Stimulated activated CD4-positive, alpha-beta T cell treated with anti-CD3 and anti-CD28 coated beads, Interleukin-4, amount 100 ng/mL, for 1 hour (primary cell): ENCODE measurements at regions not wholly inside any gene's neighbourhood (a gene's known extent, or its start where the extent isn't known, plus 50 kb on each side); places are given as distances from the start of the nearest gene placed in this dataset.
"Not testable (repeated sequence)": the region's sequence is repeated elsewhere in the genome, so short reads cannot be mapped to it uniquely, and the experiment has no call there.

Source experiments
- DNase-seq: peaks from one replicate; pipeline ENCODE4 v3.0.0-alpha.2; 2020

DNA sequence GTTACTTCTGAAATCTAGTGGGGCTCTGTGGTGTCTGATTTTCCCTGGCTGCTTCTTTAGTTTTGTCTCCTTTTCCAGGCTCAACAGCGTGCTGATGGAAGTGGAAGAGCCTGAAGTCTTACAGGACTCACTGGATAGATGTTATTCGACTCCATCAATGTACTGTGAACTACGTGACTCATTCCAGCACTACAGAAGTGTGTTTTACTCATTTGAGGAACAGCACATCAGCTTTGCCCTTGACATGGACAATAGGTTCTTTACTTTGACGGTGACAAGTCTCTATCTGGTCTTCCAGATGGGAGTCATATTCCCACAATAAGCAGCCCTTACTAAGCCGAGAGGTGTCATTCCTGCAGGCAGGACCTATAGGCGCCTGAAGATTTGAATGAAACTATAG is 51.1 kb downstream of the NBPF8 start:
- not testable (repeated sequence) for DNase-seq

DNA sequence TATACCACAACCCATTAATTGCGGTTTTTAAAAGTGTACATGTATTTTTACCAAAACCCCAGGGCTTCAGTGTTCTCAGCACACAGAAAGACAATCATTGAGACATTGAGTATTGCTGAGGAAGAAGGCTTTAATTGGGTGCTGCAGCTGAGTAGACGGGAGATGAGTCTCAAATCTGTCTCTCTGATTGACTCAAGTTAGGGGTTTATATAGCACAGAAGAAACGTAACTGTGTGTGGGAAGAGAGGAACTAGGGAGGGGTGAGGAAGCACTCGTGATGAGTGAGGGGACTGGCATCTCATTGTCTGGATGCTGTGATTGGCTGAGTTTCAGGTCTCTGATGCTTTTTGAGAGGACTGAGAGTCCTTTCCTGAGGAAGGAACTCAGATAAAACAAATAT is 62.8 kb downstream of the NBPF8 start:
- DNase-seq: not testable (repeated sequence)

GRCh38 chr1:120478400-120478799 is 63.6 kb downstream of the NBPF8 start:
- not testable (repeated sequence) for DNase-seq

DNA sequence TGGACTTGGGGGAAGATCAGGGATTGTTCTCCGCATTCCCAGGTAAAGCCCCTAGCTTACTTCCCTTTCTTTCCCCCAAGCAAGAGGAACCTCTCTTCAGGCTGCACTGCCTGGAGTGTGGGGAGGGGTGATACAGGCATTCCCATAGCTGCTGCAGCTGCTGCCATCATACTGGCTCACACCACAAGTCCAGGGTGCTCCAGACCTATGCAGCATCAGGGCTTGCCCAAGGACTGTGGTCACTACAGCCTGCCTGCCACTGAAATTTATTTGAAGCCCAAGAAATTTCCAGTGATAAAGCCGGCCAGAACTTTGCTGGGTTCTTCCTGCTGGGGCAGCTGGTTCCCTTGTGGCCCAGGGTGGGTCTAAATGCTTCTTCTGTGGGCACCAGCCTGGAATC is 72.7 kb downstream of the NBPF8 start:
- DNase-seq: not testable (repeated sequence)

DNA sequence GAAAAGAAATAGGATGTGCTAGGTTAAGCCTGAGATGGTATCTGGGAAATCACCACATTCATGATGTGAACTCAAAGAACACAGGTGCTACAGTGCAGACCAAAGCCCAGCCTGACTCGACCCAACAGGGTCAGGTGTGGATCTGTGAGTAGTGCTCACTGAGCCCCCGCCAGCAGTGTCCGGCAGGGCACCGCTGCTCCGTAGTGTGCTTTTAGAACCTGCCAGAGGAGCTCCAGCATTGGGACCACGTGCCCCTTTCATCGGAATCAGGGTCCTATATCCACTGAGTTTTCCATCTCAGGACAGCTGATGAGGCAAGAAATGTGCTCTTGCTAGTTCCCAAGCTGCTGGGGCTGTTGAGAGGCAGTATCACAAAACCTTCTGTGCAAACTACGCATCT is 74.4 kb downstream of the NBPF8 start:
- not testable (repeated sequence) for DNase-seq

GRCh38 chr1:120497145-120497544 is 82.3 kb downstream of the NBPF8 start:
- not testable (repeated sequence) for DNase-seq

DNA sequence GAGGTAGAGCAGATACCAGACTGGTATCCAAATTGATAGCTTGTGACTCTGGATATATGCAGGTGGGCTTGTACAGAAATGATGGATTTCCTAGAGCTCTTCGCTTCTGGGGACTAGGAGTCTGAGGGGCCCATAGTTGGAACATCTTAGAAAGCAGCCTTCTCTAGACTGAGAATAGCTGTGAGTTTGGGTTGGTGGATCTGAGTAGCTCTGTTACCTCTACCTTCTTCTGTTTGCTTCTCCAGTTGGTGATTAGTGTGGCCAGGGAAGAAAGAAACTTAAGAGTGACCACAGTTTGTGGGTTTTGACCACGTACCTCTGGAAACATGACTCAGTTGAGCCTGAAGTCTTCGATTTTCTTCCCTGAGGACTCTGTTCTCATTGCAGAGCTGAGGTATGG is 88.4 kb downstream of the NBPF8 start:
- DNase-seq: not testable (repeated sequence)

GRCh38 chr1:120506352-120506751 is 91.5 kb downstream of the NBPF8 start:
- not testable (repeated sequence) for DNase-seq

DNA sequence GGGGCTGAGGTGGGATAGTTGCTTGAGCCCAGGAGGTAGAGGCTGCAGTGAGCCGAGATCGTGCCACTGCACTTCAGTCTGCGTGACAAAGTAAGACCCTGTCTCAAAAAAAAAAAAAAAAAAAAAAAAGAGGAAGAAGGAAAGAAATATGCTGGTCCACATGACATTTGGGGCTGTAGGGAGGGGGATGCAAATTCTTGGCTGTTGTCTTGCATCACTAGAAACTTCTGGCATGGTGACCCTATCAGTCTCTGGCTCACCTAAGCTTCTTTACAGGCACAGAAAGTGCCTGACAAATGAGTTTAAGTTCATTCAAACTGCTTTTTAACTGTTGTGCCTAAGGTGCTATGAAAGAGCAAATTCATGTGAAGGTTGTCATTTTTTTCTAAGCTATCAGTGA is 93.5 kb downstream of the NBPF8 start:
- DNase-seq: not testable (repeated sequence)

DNA sequence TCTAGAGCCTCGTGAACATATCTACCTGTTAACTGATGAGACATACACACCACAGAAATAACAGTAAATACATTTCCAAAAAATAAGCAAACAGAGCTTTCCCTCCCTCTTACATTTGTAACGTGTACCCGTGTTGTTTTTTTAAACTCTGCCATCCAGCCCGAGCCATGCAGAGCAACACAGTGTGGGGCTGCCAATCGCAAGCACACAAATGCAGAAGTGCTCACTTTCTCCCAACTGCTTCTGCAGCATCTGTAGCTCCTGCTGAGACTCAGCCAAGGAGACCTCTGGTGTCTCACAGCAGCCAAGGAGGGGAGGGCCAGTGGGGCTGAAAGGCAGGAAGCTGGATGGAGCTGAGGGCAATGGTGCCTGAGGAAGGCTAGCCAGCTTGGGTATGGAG is 94.4 kb downstream of the NBPF8 start:
- not testable (repeated sequence) for DNase-seq

DNA sequence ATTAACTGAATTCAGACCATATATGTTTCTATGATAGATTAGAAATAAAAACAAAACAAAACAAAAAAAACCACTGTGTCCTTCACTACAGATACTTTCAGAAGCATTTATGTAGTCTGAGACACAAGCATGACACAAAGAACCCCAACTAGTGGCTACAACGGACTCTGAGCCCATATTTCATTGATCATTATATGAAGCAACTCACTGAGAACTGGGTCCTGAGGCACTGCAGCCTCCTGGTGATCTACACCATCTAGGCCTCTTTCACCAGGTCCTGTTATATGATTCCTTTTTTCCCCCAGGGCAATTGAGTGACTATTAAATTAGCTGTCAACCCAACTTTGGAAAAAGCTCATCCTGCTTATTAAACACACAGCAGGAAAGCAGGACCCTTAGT is 98.3 kb downstream of the NBPF8 start:
- DNase-seq: not testable (repeated sequence)

DNA sequence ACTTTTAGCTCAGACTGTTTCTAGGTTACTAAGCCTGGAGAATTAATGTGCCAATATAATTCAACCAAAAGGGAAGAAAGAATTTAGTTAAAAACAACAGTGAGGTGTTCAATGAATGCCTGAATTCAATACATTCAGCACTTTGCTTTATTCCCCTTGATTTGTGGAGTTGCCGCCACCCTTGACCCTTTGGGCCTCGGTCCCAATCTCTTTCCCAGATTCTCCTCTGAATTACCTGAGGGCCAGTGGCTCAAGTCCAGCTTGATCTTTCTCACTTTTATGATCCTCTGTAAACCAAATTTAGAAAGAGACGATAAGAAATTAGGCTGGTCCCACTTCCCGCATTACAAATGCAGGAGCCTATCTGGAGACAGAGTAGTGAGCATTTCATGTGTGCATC is 98.7 kb downstream of the NBPF8 start:
- not testable (repeated sequence) for DNase-seq

DNA sequence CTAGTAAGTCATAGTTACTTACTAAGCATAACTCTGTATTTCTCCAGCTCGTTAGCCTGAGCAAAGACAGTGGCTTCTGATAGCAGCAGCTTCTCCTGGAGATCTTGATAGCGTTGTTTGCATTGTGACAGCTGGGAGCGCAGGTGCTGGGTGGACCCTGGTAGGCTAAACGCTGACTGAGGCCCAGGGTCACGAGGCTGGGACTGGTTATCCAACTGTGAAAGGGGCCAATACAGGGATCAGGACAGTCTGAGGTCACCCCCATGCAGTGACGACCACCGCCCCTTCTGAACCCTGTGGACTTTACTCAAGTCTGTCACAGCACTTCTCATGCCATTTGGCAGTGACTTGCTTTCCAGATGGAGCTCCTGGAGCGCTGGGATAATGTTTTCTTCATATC is 104.4 kb downstream of the NBPF8 start:
- DNase-seq: not testable (repeated sequence)

GRCh38 chr1:120524416-120524815 is 109.6 kb downstream of the NBPF8 start:
- DNase-seq: not testable (repeated sequence)

GRCh38 chr1:120525386-120525785 is 110.6 kb downstream of the NBPF8 start:
- not testable (repeated sequence) for DNase-seq

- not testable (repeated sequence) for DNase-seq
Measured at GRCh38 chr1:120529475-120530089, 114.7 kb downstream of the NBPF8 start.

DNA sequence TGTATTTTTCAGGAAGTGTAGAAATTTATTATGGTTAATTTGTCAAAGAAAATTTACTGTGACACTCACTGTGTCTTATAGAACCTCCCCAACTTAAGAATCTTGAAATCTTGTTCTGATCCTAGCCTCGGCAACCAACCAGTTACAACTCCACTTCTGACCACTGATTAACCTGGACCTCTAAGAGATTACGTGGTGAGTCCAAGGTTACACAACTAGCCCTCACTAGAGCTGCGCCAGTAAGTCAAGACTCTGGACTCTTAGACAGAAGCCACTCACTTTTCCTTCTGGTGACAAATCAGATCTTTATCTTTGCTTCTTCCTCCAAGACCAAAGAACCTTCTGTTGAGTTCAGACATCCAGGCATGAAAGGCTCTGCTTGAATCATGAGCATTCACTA is 116.6 kb downstream of the NBPF8 start:
- DNase-seq: not testable (repeated sequence)

GRCh38 chr1:120534361-120535047 is 119.7 kb downstream of the NBPF8 start:
- DNase-seq: not testable (repeated sequence)

DNA sequence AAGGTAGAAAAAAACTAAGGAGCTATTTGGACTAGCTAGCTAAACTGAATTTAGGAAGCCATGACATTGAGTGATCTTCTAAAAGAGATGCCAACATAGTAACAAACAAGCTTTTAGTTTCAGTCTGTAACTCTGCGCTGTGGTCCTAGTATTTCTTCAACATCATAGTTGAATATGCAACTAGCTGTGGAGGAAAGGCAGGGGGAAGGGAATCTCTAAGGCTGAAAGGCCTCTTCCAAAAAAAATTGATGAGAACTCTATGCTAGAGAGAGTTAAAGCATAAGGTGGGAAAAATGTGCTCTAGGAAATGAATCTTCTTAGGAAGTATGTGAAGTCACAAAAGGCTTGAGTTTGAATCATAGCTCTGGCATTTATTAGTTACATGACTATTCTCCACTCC is 120.2 kb downstream of the NBPF8 start:
- DNase-seq: not testable (repeated sequence)

- not testable (repeated sequence) for DNase-seq
Measured at GRCh38 chr1:120541394-120541793, 126.6 kb downstream of the NBPF8 start.

DNA sequence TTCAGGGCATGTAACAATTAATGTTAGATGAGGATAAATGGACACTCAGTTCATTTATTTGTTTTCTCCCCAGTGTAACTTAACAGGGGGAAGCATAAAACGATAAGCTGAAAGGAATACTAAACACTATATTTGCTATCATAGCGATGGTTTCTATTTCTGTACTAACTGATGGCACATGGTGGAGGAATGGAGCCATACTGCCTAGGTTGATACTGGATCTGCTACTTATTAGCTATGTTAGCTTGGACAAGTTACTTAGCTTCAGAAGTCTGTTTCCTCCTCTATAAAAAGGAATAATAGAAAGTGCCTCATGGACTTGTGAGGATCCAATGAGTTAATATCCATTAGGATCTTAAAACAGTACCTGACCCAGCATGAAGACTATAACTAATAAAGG is 127.5 kb downstream of the NBPF8 start:
- DNase-seq: not testable (repeated sequence)

DNA sequence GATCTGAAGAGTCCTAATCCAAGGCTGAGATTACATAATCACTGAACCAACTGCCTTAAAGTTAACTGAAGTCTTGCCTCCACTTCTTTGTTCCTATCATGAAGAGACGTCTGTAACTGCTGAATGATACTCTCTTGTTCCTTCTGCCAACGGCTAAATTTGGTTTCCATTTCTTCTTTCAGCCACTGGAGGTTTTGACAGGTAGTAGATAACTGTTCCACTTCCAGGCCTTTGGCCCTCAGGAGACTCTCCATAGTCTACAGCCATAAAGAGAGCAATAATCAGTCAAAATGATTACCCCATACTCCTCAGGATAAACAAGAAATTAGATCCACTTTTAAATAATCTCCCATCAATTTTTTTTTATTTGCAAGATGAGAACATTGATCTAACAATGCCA is 128.1 kb downstream of the NBPF8 start:
- DNase-seq: not testable (repeated sequence)

DNA sequence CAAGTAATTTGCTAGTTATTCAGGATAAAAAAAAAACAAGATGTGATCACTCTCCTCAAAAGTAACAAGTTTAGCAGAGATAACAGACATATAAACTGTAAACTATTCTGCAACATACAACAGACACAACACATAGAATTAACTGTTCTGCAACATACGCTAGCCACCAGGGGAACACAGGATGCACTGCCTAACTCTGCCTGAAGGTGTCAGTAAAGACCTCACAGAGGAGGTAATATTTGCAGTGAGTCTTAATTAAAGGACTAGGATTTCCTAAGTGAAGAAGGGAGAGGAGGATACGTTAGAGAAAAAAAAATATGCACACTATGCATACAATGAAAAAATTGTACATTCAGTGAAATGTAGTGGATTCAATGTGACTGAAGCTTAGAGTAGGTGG is 129.6 kb downstream of the NBPF8 start:
- peak; percentile 73 for DNase-seq

DNA sequence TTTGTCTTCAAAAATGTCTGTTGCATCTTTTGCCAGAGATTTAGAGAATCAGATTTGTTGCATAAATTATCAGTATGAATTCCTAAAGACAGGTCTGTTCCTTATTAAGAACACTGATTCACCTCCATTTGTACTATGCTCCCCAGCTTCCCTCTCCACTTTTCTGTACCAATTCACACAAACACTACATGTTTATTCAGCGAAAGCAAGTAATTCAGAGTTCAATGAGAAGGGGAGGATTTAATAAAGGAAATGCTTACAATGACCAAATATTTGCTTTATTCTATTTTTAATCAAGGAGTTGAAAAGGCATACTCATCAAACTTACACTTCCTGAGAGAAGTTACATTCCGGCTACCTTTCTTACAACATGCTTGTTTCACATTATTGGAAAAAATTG is 135.5 kb downstream of the NBPF8 start:
- not testable (repeated sequence) for DNase-seq

- not testable (repeated sequence) for DNase-seq
Measured at GRCh38 chr1:120552190-120552589, 137.4 kb downstream of the NBPF8 start.
